WERI-Rb-1 (cell line): ENCODE measurements at regions not wholly inside any gene's neighbourhood (a gene's known extent, or its start where the extent isn't known, plus 50 kb on each side); places are given as distances from the start of the nearest gene placed in this dataset.
"Not testable (repeated sequence)": the region's sequence is repeated elsewhere in the genome, so short reads cannot be mapped to it uniquely, and the experiment has no call there.

ENCODE experiments used
- DNase-seq: peaks from one replicate; pipeline ENCODE4 v3.0.0-alpha.2; 2020
- H3K27ac ChIP-seq: fragments of 250-450 bp; sonication (Bioruptor Pico); 2 replicates; pipeline ENCODE4 v1.5.1; 2020; ENCODE audit warnings: mild to moderate bottlenecking, moderate library complexity
- H3K27me3 ChIP-seq: fragments of 250-450 bp; sonication (Bioruptor Pico); 2 replicates; pipeline ENCODE4 v1.5.1; 2021; ENCODE audit warnings: mild to moderate bottlenecking, low read depth, moderate library complexity; ENCODE audit not compliant: insufficient read depth, severe bottlenecking
- H3K36me3 ChIP-seq: fragments of 250-450 bp; sonication (Bioruptor Pico); 2 replicates; pipeline ENCODE4 v1.5.1; 2020; ENCODE audit warnings: mild to moderate bottlenecking, moderate library complexity
- H3K4me3 ChIP-seq: 2 replicates; pipeline ENCODE4 v1.5.1; 2011; ENCODE audit warnings: low read depth, mild to moderate bottlenecking, control low read depth, low read length
- H3K9me3 ChIP-seq: fragments of 250-450 bp; sonication (Bioruptor Pico); 2 replicates; pipeline ENCODE4 v1.5.1; 2021; ENCODE audit warnings: mild to moderate bottlenecking, moderate library complexity; ENCODE audit not compliant: severe bottlenecking
- TF ChIP-seq, protein P1 (sequence below): IDR thresholded peaks from 2 replicates; pipeline ENCODE4 v1.5.1; 2011; ENCODE audit warnings: low read depth, mild to moderate bottlenecking, control low read depth, inconsistent platforms, low read length

DNA sequence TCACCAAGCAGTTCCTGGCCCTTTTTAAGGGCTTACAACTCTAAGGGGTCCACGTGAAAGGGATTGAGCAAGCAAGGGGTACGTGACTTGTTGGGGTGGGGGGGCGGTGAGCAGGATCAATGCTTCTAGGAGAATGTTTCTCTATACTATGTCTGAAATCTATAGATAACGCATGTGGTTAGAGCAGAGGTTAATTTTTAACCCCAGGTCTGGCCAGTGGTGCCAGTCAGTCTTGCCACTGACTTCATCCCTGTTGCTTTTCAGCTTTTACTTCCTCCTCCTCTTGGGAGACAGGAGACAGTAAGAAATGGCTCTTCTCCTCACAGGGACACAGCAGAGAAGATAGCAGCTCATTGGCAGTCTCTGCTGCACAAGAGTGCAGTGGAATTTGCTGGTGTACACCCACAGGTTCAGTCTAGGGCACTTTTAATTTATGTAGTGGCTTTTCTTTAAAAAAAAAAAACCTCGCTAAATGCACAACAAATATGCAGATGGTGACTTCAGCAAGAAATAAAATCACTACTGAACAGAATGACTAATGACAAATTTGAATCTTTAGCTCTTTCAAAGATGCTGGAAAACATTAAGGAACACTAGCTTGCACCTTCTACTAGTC lies 190.5 kb downstream of the CCNG2 start:
- Histone ChIP-seq H3K27ac (no peak overlapping the region), H3K9me3 (peaks cover 10% of the 10 kb centered on the region), H3K36me3 (no peaks in the 10 kb centered on the region), H3K4me3 (no peak overlapping the region), H3K27me3 (no peaks in the 10 kb centered on the region)
- DNase-seq = no peak
- TF ChIP-seq, protein P1, sequence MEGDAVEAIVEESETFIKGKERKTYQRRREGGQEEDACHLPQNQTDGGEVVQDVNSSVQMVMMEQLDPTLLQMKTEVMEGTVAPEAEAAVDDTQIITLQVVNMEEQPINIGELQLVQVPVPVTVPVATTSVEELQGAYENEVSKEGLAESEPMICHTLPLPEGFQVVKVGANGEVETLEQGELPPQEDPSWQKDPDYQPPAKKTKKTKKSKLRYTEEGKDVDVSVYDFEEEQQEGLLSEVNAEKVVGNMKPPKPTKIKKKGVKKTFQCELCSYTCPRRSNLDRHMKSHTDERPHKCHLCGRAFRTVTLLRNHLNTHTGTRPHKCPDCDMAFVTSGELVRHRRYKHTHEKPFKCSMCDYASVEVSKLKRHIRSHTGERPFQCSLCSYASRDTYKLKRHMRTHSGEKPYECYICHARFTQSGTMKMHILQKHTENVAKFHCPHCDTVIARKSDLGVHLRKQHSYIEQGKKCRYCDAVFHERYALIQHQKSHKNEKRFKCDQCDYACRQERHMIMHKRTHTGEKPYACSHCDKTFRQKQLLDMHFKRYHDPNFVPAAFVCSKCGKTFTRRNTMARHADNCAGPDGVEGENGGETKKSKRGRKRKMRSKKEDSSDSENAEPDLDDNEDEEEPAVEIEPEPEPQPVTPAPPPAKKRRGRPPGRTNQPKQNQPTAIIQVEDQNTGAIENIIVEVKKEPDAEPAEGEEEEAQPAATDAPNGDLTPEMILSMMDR = no peak

DNA sequence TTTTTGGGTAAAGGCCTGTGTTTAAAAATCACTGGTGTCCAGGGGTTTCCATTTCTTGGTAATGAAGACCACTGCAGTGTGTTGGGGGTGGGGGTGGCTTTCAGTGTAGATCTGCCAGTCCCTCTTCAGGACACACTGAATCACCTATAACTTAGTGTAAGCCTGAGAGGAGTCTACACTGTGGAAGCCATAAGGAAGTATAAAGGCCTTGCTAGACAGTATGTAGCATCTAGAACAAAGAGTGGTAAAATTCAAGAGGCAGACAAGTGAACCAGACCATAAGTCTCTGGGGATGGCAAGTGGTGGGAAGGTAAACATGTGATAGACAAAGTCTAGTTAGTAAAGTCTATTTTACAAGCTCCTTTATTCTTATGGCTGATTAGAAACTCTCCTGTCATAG lies 191.8 kb downstream of the CCNG2 start:
- Histone ChIP-seq H3K4me3 (no peak overlapping the region), H3K9me3 (peaks cover 2% of the 10 kb centered on the region), H3K27ac (no peak overlapping the region), H3K27me3 (no peaks in the 10 kb centered on the region), H3K36me3 (no peaks in the 10 kb centered on the region)
- no peak for DNase-seq
- TF ChIP-seq, protein P1 = no peak

DNA sequence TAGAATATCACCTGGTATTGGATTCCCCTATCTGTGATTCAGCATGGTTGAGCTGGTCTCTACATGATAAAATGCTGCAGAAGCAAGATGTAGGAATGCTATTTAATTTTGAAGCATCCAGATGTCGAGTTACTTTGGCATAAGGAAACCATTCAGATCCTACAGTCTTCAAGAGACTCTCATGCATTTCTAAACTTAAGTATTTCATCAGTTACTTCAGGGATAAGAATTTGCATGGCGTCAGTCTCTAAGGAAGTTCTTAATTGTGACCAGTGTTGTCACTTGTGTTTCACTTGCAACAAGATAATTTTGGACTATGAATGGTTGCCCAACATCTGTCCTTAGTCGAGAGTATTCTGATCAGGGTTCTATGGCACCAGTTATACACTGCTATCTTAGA lies 192.4 kb downstream of the CCNG2 start:
- H3K27me3 ChIP-seq = no peaks in the 10 kb centered on the region
- no peak for DNase-seq
- no peak overlapping the region for H3K4me3 ChIP-seq
- H3K27ac ChIP-seq = no peak overlapping the region
- TF ChIP-seq, protein P1 = no peak
- H3K36me3 ChIP-seq = no peaks in the 10 kb centered on the region
- no peaks in the 10 kb centered on the region for H3K9me3 ChIP-seq

DNA sequence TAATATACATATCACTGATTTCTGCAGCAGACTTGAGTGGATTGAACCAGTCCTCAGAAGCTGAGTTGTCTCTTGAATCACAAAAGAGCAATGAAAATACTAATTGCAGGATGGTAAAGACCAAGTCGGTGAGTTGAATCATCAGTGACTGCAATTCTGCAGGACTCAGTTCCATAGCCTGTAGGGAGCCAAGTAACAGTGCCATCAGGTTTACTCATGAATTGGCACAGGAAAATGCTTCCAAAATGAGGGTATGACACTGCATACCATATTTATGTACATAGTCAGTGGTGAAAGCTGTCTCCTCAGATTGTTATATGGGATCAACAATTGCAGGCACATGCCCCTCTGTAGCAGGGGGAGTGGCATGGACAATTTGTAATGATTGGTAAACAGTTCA lies 192.8 kb downstream of the CCNG2 start:
- H3K27me3 ChIP-seq = no peaks in the 10 kb centered on the region
- H3K4me3 ChIP-seq = no peak overlapping the region
- no peak overlapping the region for H3K27ac ChIP-seq
- TF ChIP-seq, protein P1 = no peak
- H3K9me3 ChIP-seq = no peaks in the 10 kb centered on the region
- no peaks in the 10 kb centered on the region for H3K36me3 ChIP-seq
- DNase-seq = no peak

DNA sequence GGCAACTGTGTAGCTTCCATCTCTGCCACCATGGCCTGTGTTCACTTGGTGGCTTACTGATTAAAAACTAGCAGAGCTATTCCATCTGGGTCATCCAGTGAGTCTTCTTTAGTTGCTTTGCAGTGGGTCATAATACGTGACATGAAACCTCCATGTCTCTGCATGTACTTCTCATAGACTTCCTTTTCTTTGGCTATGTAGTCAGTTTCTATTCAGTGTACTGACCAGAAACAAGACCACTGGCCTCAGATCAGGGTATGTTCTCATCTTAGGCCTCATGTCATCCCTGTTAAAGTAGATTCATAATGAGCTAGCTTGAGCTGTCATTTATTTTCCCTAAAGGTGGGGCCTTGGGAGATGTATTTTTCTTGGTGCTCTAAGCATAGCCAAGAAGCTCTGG lies 195.2 kb downstream of the CCNG2 start:
- TF ChIP-seq, protein P1 = no peak

DNA sequence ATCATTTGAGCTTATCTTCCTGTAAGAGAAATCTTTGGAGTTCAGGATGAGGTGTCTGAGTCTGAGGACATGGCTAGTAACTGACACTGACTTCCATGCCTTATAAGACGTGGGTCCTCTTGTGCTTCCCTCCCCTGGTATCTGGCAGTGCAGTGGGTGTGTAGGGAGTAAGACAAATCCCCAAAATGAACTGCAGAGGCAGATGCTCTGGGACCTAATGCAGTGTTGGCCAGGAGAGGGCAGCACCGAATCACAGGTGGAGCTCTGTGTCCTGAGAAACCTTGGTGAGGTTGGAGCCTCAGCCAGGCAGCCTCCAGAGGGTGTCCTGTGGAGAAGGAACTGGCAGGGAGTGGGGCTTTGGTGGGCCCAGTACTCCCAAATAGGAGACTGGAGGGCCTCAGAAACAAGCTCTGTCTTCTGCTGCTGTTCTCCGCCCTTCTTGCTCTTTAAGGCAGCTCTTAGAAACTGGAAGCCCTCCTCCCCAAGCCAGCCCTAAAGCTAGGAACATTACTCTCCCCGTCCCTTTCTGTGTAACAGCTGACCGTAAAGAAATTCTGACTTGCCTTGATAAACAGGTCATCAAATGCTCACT lies 196.8 kb downstream of the CCNG2 start:
- H3K4me3 ChIP-seq, H3K36me3 ChIP-seq, H3K27ac ChIP-seq, DNase-seq, H3K27me3 ChIP-seq, H3K9me3 ChIP-seq: not testable (repeated sequence)

More for the DNA sequence above, 195.2 kb downstream of the CCNG2 start:
- Histone ChIP-seq H3K27ac (no peak overlapping the region), H3K9me3 (no peaks in the 10 kb centered on the region), H3K27me3 (no peaks in the 10 kb centered on the region), H3K36me3 (no peaks in the 10 kb centered on the region), H3K4me3 (no peak overlapping the region)
- no peak for DNase-seq
